ENCODE measurements at regions not wholly inside any gene's neighbourhood (a gene's known extent, or its start where the extent isn't known, plus 50 kb on each side); places are given as distances from the start of the nearest gene placed in this dataset.
"Not testable (repeated sequence)": the region's sequence is repeated elsewhere in the genome, so short reads cannot be mapped to it uniquely, and the experiment has no call there.

DNA sequence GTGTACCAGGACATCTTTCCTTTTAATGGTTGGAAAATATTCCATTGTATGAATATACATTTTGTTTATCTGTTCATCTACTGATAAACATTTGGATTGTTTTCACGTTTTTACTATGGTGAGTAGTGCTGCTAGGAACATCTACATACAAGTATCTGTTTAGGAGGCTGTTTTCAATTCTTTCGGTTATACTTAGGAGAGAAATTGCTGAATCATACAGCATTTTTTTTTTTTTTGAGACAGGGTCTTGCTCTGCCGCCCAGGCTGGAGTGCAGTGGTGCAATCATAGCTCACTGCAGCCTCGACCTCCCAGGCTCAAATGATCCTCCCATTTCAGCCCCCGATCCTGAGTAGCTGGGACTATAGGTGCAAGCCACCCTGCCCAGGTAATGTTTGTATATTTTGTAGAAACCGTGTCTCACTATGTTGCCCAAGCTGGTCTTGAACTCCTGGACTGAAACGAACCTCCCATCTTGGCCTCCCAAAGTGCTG is 122.9 kb downstream of the CRLF3 start (continued):
- TF ChIP-seq, protein P1, sequence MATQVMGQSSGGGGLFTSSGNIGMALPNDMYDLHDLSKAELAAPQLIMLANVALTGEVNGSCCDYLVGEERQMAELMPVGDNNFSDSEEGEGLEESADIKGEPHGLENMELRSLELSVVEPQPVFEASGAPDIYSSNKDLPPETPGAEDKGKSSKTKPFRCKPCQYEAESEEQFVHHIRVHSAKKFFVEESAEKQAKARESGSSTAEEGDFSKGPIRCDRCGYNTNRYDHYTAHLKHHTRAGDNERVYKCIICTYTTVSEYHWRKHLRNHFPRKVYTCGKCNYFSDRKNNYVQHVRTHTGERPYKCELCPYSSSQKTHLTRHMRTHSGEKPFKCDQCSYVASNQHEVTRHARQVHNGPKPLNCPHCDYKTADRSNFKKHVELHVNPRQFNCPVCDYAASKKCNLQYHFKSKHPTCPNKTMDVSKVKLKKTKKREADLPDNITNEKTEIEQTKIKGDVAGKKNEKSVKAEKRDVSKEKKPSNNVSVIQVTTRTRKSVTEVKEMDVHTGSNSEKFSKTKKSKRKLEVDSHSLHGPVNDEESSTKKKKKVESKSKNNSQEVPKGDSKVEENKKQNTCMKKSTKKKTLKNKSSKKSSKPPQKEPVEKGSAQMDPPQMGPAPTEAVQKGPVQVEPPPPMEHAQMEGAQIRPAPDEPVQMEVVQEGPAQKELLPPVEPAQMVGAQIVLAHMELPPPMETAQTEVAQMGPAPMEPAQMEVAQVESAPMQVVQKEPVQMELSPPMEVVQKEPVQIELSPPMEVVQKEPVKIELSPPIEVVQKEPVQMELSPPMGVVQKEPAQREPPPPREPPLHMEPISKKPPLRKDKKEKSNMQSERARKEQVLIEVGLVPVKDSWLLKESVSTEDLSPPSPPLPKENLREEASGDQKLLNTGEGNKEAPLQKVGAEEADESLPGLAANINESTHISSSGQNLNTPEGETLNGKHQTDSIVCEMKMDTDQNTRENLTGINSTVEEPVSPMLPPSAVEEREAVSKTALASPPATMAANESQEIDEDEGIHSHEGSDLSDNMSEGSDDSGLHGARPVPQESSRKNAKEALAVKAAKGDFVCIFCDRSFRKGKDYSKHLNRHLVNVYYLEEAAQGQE (IDR thresholded peaks at IDR 0.05; ENCODE audit: low read depth): no peak
- TF ChIP-seq EZH2 (IDR thresholded peaks at IDR 0.05): no peak

DNA sequence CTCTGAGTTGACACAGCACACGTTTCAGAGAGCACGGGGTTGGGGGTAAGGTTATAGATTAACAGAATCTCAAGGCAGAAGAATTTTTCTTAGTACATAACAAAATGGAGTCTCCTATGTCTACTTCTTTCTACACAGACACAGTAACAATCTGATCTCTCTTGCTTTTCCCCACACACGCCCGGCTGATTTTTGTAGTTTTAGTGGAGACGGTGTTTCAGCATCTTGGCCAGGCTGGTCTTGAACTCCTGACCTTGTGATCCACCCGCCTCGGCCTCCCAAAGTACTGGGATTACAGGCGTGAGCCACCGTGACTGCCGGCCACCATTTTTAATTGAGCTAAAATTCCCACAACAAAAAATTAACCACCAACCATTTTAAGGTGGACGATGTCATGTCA is 123.7 kb downstream of the CRLF3 start:
- H3K4me3 ChIP-seq (replicated peaks in 1 of 2; ENCODE audit: low read depth in 1 of 2, low read length in 2 of 2); RAD21 ChIA-PET (ENCODE audit: low non-redundant PET in 1 of 2, low total read pairs in 2 of 2, uncharacterized antibody in 2 of 2, unreplicated experiment in 2 of 2); ATAC-seq; H3K4me2 ChIP-seq (ENCODE audit: low read length); H3K9me2 ChIP-seq (ENCODE audit: insufficient read depth); CTCF ChIA-PET; H3K79me2 ChIP-seq (ENCODE audit: insufficient read depth, low read length); H3K27me3 ChIP-seq (ENCODE audit: insufficient read depth, low read length); BruUV-seq (replicated peaks); intact Hi-C loops (cut with micrococcal nuclease); H3K27ac ChIP-seq (ENCODE audit: low read depth, low read length); H3K9ac ChIP-seq (ENCODE audit: low read length); DNase-seq (ENCODE audit: low read depth, low spot score); H3K9me3 ChIP-seq (ENCODE audit: control insufficient read depth in 1 of 2, insufficient read depth in 1 of 2, low read depth in 1 of 2, low read length in 2 of 2); H4K20me1 ChIP-seq (ENCODE audit: insufficient read depth); H3K4me1 ChIP-seq (ENCODE audit: control insufficient read depth in 1 of 2, insufficient read depth in 2 of 2, low read length in 2 of 2); H2AFZ ChIP-seq (ENCODE audit: low read depth, low read length, poor library complexity, severe bottlenecking); POLR2A ChIA-PET; H3K36me3 ChIP-seq (ENCODE audit: control insufficient read depth in 1 of 2, insufficient read depth in 2 of 2, low read length in 2 of 2): not testable (repeated sequence)

Data from HCT116 (cell line).